Activated naive CD8-positive, alpha-beta T cell treated with anti-CD3 and anti-CD28 coated beads for 36 hours (primary cell): ENCODE measurements at regions not wholly inside any gene's neighbourhood (a gene's known extent, or its start where the extent isn't known, plus 50 kb on each side); places are given as distances from the start of the nearest gene placed in this dataset.
"Not testable (repeated sequence)": the region's sequence is repeated elsewhere in the genome, so short reads cannot be mapped to it uniquely, and the experiment has no call there.

Experiments
- DNase-seq: peaks from one replicate; pipeline ENCODE4 v3.0.0; 2021
- H3K27ac Mint-ChIP-seq: one replicate; pipeline ENCODE4 v1.8.0; 2022; ENCODE audit warnings: mild to moderate bottlenecking, moderate library complexity, mixed read lengths
- H3K27me3 Mint-ChIP-seq: one replicate; pipeline ENCODE4 v1.8.0; 2022; ENCODE audit warnings: mild to moderate bottlenecking, mixed read lengths
- H3K36me3 Mint-ChIP-seq: one replicate; pipeline ENCODE4 v1.8.0; 2021; ENCODE audit warnings: mild to moderate bottlenecking, mixed read lengths
- H3K4me1 Mint-ChIP-seq: one replicate; pipeline ENCODE4 v1.8.0; 2021; ENCODE audit warnings: mixed read lengths
- H3K4me3 Mint-ChIP-seq: one replicate; pipeline ENCODE4 v1.8.0; 2022; ENCODE audit warnings: mild to moderate bottlenecking, moderate library complexity, mixed read lengths
- H3K9me3 Mint-ChIP-seq: one replicate; pipeline ENCODE4 v1.8.0; 2022; ENCODE audit warnings: mixed read lengths

GRCh38 chr6:150299873-150300485 lies 68.8 kb upstream of the IYD start:
- Mint-ChIP-seq H3K4me3 (no peak overlapping the region), H3K36me3 (peaks cover 2% of the 10 kb centered on the region)

GRCh38 chr6:150301846-150302519 lies 66.8 kb upstream of the IYD start:
- peaks cover 5% of the 10 kb centered on the region for H3K9me3 Mint-ChIP-seq
- DNase-seq: no peak
- H3K36me3 Mint-ChIP-seq: peaks cover 2% of the 10 kb centered on the region
- H3K27ac Mint-ChIP-seq: no peak overlapping the region
- peaks cover 6% of the 10 kb centered on the region for H3K4me1 Mint-ChIP-seq
- peaks cover 28% of the 10 kb centered on the region for H3K27me3 Mint-ChIP-seq
- no peak overlapping the region for H3K4me3 Mint-ChIP-seq

More at GRCh38 chr6:150299873-150300485, 68.8 kb upstream of the IYD start:
- H3K27ac Mint-ChIP-seq: no peak overlapping the region
- DNase-seq: no peak
- H3K4me1 Mint-ChIP-seq: peaks cover 6% of the 10 kb centered on the region
- peaks cover 8% of the 10 kb centered on the region for H3K9me3 Mint-ChIP-seq
- peaks cover 14% of the 10 kb centered on the region for H3K27me3 Mint-ChIP-seq

- H3K4me1 Mint-ChIP-seq: peaks cover 6% of the 10 kb centered on the region
- peaks cover 4% of the 10 kb centered on the region for H3K9me3 Mint-ChIP-seq
- DNase-seq: no peak
- no peak overlapping the region for H3K27ac Mint-ChIP-seq
- H3K4me3 Mint-ChIP-seq: no peak overlapping the region
- peaks cover 35% of the 10 kb centered on the region for H3K27me3 Mint-ChIP-seq
- peaks cover 1% of the 10 kb centered on the region for H3K36me3 Mint-ChIP-seq
Observed at GRCh38 chr6:150302520-150303176, 66.2 kb upstream of the IYD start.

DNA sequence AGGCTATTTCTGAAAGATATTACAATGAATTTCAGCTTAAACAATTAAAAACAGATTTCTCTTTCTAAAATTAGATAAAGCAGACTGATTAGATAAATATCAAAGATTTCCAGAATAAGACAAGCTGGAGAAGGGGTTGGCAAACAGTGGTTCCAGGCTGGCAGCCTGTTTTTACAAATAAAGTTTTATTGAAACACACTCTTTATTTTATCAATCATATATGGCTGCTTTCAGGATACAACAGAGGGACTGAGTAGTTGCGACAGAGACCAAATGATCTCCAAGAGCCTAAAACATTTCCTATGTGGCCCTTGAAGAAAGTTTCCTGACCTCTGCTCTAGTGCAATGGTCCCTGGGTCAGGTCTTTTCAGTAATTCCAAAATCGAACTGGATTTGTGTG lies 65.6 kb upstream of the IYD start:
- no peak for DNase-seq
- Mint-ChIP-seq H3K4me3 (no peak overlapping the region), H3K27ac (no peak overlapping the region), H3K4me1 (peaks cover 6% of the 10 kb centered on the region), H3K36me3 (no peaks in the 10 kb centered on the region), H3K9me3 (no peaks in the 10 kb centered on the region), H3K27me3 (peaks cover 32% of the 10 kb centered on the region)

DNA sequence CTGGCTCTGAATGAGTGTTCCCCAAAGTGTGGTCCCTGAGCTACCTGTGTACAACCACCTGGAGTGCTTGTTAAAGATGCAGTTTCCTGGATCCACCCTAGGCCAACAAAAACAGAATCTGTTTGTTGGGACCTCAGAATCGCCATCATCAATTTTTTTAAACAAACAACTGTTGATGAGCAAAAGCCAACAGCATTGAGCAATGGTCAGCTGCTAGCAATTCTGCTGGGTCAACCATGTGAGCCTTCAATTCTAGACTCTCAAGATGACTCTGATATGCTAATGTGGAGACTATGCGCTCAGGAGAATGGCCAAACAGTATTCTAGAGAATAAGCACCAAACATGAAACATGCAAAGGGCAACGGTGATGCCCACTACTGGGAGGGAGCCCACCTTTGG lies 64.4 kb upstream of the IYD start:
- H3K9me3 Mint-ChIP-seq: no peaks in the 10 kb centered on the region
- DNase-seq: no peak
- no peak overlapping the region for H3K4me3 Mint-ChIP-seq
- peaks cover 6% of the 10 kb centered on the region for H3K4me1 Mint-ChIP-seq
- peaks cover 43% of the 10 kb centered on the region for H3K27me3 Mint-ChIP-seq
- H3K36me3 Mint-ChIP-seq: no peaks in the 10 kb centered on the region
- H3K27ac Mint-ChIP-seq: no peak overlapping the region

DNA sequence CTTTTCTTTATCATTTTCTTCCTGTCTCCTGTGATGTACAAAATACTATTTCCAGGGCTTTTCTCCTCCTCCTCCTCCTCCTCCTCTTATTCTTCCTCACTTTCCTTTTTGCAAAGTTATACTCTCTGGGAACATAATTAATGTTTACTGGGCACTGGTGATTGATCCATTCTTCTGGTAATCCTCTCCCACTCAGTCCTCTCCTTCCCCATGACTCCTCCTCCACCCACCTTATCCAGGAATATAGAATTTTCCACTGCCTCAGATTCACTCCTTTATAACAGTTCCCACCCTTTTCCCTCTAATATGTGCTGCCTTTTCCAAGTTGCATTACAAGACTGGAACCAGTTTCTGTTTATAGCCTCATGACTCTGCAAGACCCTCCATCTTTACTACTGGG lies 62.5 kb upstream of the IYD start:
- Mint-ChIP-seq H3K27me3 (peaks cover 39% of the 10 kb centered on the region), H3K36me3 (no peaks in the 10 kb centered on the region), H3K4me1 (peaks cover 10% of the 10 kb centered on the region), H3K4me3 (no peak overlapping the region), H3K27ac (no peak overlapping the region), H3K9me3 (no peaks in the 10 kb centered on the region)
- DNase-seq: no peak

DNA sequence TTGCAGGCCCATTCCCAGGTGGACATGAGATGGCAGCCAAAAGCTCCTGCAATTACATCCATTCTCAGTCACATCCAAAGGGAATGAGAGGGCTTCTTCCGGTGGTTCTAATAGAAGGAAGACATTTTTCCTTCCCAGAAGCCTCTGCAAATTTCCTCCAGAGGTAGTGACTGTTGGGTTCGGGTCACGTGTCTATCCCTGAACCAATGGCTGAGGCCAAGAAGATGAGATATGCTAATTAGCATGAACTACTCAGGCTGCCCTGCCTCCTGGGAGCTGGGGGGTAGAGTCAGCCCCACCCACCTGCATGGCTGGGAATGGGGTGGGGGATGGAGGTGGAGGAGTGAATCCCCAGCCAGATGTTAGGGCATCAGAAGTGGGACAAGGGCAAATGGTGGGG lies 61.3 kb upstream of the IYD start:
- no peak overlapping the region for H3K4me3 Mint-ChIP-seq
- H3K36me3 Mint-ChIP-seq: no peaks in the 10 kb centered on the region
- no peaks in the 10 kb centered on the region for H3K9me3 Mint-ChIP-seq
- H3K27me3 Mint-ChIP-seq: peaks cover 45% of the 10 kb centered on the region
- DNase-seq: no peak
- H3K27ac Mint-ChIP-seq: no peak overlapping the region
- H3K4me1 Mint-ChIP-seq: peaks cover 4% of the 10 kb centered on the region

- no peak for DNase-seq
- peaks cover 60% of the 10 kb centered on the region for H3K27me3 Mint-ChIP-seq
- no peaks in the 10 kb centered on the region for H3K36me3 Mint-ChIP-seq
- H3K4me1 Mint-ChIP-seq: peaks cover 3% of the 10 kb centered on the region
- H3K9me3 Mint-ChIP-seq: no peaks in the 10 kb centered on the region
- no peak overlapping the region for H3K4me3 Mint-ChIP-seq
- H3K27ac Mint-ChIP-seq: no peak overlapping the region
Observed at GRCh38 chr6:150308812-150309645, 59.8 kb upstream of the IYD start.

- Mint-ChIP-seq H3K4me1 (peaks cover 3% of the 10 kb centered on the region), H3K36me3 (no peaks in the 10 kb centered on the region), H3K27ac (no peak overlapping the region), H3K4me3 (no peak overlapping the region), H3K27me3 (peaks cover 60% of the 10 kb centered on the region), H3K9me3 (no peaks in the 10 kb centered on the region)
- DNase-seq: no peak
Observed at GRCh38 chr6:150310539-150310938, 58.3 kb upstream of the IYD start.

DNA sequence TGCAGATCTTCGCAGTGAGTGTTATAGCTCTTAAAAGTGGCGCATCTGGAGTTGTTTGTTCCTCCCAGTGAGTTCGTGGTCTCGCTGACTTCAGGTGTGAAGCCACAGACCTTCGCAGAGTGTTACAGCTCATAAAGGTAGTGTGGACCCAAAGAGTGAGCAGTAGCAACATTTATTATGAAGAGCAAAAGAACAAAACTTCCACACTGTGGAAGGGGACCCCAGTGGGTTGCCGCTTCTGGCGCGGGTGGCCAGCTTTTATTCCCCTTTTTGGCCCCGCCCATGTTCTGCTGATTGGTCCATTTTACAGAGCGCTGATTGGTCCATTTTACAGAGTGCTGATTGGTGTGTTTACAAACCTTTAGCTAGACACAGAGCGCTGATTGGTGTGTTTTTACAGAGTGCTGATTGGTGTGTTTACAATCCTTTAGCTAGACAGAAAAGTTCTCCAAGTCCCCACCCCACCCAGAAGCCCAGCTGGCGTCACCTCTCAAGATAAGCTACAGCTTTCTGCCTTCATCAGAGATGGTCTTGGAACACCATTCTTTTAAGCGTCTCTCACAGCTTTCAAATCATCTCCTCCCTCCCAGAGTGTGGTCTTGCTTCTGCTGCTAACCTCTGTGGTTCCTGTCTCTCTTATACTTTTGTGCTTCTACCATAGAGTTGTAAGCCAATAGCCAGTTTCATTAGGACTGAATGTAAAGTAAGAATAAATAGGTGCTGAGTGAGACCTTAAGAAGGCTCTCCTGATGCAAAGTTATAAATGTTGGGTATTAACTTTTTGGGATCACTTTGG lies 57.5 kb upstream of the IYD start:
- not testable (repeated sequence) for H3K27ac Mint-ChIP-seq, H3K4me1 Mint-ChIP-seq, DNase-seq, H3K9me3 Mint-ChIP-seq, H3K36me3 Mint-ChIP-seq, H3K4me3 Mint-ChIP-seq
- peaks cover 62% of the 10 kb centered on the region for H3K27me3 Mint-ChIP-seq

- Mint-ChIP-seq H3K4me1 (peaks cover 3% of the 10 kb centered on the region), H3K27me3 (peaks cover 58% of the 10 kb centered on the region), H3K4me3 (no peak overlapping the region), H3K9me3 (no peaks in the 10 kb centered on the region), H3K27ac (no peak overlapping the region), H3K36me3 (no peaks in the 10 kb centered on the region)
- DNase-seq: no peak
Observed at GRCh38 chr6:150312395-150312794, 56.4 kb upstream of the IYD start.

DNA sequence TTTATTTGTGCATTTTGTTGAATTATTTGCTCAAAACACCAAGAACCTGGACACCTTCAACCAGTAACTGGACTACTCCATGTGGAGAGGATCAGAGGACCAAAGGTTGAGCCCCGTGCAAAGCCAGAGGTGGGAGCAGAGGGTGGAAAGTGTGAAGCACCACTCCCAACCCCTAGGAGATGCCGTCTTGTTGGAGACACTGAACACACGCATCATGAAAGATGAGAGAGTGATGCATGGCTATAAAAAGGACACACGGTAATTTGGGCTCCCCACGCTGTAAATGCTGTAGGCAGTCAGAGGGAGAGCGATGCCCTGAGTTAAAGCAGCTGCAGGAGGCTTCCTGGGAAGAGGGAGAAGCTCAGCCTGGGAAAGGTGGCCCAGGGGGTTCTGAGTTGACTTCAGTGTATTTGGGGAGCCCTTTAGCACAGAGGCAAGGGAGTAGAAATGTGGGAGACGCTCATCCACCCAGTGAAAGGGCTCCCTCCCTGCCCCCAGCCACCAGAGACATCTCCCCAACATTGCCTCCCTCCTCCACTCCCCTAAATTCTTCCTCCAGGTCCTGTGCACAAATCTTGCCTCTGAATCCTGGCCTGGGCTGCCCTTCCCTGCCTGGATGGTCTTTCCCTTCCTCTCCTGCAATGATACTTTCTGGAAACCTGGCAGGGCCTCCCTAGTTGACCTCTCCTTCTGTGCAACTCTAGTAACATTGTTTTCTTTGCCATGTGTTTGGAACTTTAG lies 55.8 kb upstream of the IYD start:
- Mint-ChIP-seq H3K9me3 (no peaks in the 10 kb centered on the region), H3K4me3 (no peak overlapping the region), H3K4me1 (peaks cover 3% of the 10 kb centered on the region), H3K36me3 (no peaks in the 10 kb centered on the region), H3K27me3 (peaks cover 53% of the 10 kb centered on the region), H3K27ac (no peak overlapping the region)
- DNase-seq: no peak

DNA sequence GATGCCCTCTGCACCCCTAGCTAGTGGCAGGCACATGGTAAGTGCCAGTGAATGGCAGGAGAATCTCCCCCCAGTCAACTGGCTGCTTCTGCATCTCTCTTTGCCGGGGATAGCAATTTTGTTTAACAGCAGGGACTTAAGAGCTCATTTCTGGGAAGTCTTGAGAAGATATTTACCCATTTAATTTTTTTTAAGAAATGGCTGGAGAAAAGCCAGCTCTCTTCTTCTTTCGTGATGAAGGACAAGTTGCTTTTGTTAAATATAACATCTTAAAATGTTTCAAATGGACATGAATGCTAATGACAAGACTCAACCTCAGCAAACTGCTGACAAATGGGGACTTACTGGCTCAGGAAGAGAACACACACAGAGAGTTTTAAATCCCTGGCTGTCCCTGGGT lies 55.0 kb upstream of the IYD start:
- H3K27me3 Mint-ChIP-seq: peaks cover 49% of the 10 kb centered on the region
- no peak overlapping the region for H3K27ac Mint-ChIP-seq
- H3K9me3 Mint-ChIP-seq: no peaks in the 10 kb centered on the region
- no peaks in the 10 kb centered on the region for H3K36me3 Mint-ChIP-seq
- H3K4me1 Mint-ChIP-seq: peaks cover 3% of the 10 kb centered on the region
- DNase-seq: no peak
- H3K4me3 Mint-ChIP-seq: no peak overlapping the region
